SK-N-SH (cell line): ENCODE measurements at regions not wholly inside any gene's neighbourhood (a gene's known extent, or its start where the extent isn't known, plus 50 kb on each side); places are given as distances from the start of the nearest gene placed in this dataset.

ENCODE experiments used
- CTCF ChIA-PET: fragments of 300-600, 350-600 bp; formaldehyde crosslinking; extraction: SDS; loops from one replicate; lab custom pipeline; 2021; lab: Yijun Ruan, JAX
- POLR2A ChIA-PET: fragments of 350-600 bp; sonication (Branson Sonifier 250); formaldehyde crosslinking; extraction: SDS; loops from one replicate; lab custom pipeline; 2020; ENCODE audit warnings: antibody characterized with exemption, inconsistent platforms; lab: Yijun Ruan, JAX
- DNase-seq: peaks from one replicate; pipeline ENCODE4 v3.0.0; 2012
- H2AFZ ChIP-seq: fragments of 200-600 bp; sonication (generic); 2 replicates; pipeline ENCODE4 v1.8.1; 2016; ENCODE audit warnings: antibody characterized with exemption, mild to moderate bottlenecking, low read depth
- H3F3A ChIP-seq: fragments of 200-600 bp; sonication (generic); replicated peaks from 2 replicates; pipeline ENCODE3; 2016; ENCODE audit warnings: antibody characterized with exemption, mild to moderate bottlenecking; ENCODE audit not compliant: insufficient read depth
- H3K27ac ChIP-seq, 2 experiments: fragments of 200-500 bp in 1 of 2; fragments of 200-600 bp in 1 of 2; sonication (Bioruptor generic) in 1 of 2; sonication (generic), shearing (Covaris generic) in 1 of 2; 2 replicates each; pipeline versions ENCODE4 v1.5.1 to v1.6.1; 2014 to 2016; ENCODE audit warnings: low read depth in 2 of 2, inconsistent platforms in 1 of 2, low read length in 1 of 2, mild to moderate bottlenecking in 1 of 2, mixed read lengths in 1 of 2
- H3K27me3 ChIP-seq: fragments of 200-600 bp; sonication (generic), shearing (Covaris generic); 2 replicates; pipeline ENCODE4 v1.6.1; 2016; ENCODE audit warnings: mixed run types; ENCODE audit not compliant: insufficient read depth
- H3K36me3 ChIP-seq, 2 experiments: fragments of 200-500 bp in 1 of 2; fragments of 200-600 bp in 1 of 2; sonication (Bioruptor generic) in 1 of 2; sonication (generic) in 1 of 2; replicated peaks in 1 of 2; 2 replicates each; pipeline versions ENCODE3 to v1.5.1; 2014 to 2016; ENCODE audit warnings: low read length in 1 of 2, mild to moderate bottlenecking in 1 of 2; ENCODE audit not compliant: insufficient read depth in 2 of 2, control insufficient read depth in 1 of 2
- H3K4me1 ChIP-seq, 2 experiments: fragments of 200-500 bp in 1 of 2; fragments of 200-600 bp in 1 of 2; sonication (Bioruptor generic) in 1 of 2; sonication (generic), shearing (Covaris generic) in 1 of 2; 2 replicates each; pipeline versions ENCODE4 v1.5.1 to v1.6.1; 2014 to 2016; ENCODE audit warnings: low read depth in 1 of 2, low read length in 1 of 2, mixed run types in 1 of 2; ENCODE audit not compliant: insufficient read depth in 2 of 2, control insufficient read depth in 1 of 2
- H3K4me2 ChIP-seq: fragments of 200-600 bp; sonication (generic), shearing (Covaris generic); 2 replicates; pipeline ENCODE4 v1.6.1; 2017; ENCODE audit warnings: mixed run types
- H3K4me3 ChIP-seq, 2 experiments: fragments of 200-500 bp in 1 of 2; fragments of 200-600 bp in 1 of 2; sonication (Bioruptor generic) in 1 of 2; sonication (generic), shearing (Covaris generic) in 1 of 2; 2 replicates each; pipeline versions ENCODE4 v1.5.1 to v1.8.1; 2014 to 2016; ENCODE audit warnings: low read depth in 2 of 2, inconsistent platforms in 1 of 2, low read length in 1 of 2, mild to moderate bottlenecking in 1 of 2, mixed read lengths in 1 of 2, moderate library complexity in 1 of 2
- H3K79me2 ChIP-seq: fragments of 200-600 bp; sonication (generic); 2 replicates; pipeline ENCODE4 v1.8.1; 2017; ENCODE audit warnings: mild to moderate bottlenecking; ENCODE audit not compliant: insufficient read depth
- H3K9ac ChIP-seq: fragments of 200-600 bp; sonication (generic); 2 replicates; pipeline ENCODE4 v1.6.1; 2017; ENCODE audit warnings: mixed run types
- H3K9me2 ChIP-seq: fragments of 200-600 bp; sonication (generic); 2 replicates; pipeline ENCODE4 v1.6.1; 2017; ENCODE audit warnings: mixed run types
- H3K9me3 ChIP-seq: fragments of 200-600 bp; sonication (generic); 2 replicates; pipeline ENCODE4 v1.6.1; 2017; ENCODE audit warnings: mixed run types, mild to moderate bottlenecking, moderate library complexity
- H4K20me1 ChIP-seq: fragments of 200-600 bp; sonication (generic); 2 replicates; pipeline ENCODE4 v1.6.1; 2017; ENCODE audit warnings: mild to moderate bottlenecking, mixed run types; ENCODE audit not compliant: insufficient read depth
- ELF1 ChIP-seq: IDR thresholded peaks from 2 replicates; pipeline ENCODE4 v1.4.0; 2012
- EP300 ChIP-seq, 2 experiments: IDR thresholded peaks; 2 replicates each; pipeline versions ENCODE4 v1.4.0 to v1.6.1; 2012; ENCODE audit warnings: borderline replicate concordance in 1 of 2, low read depth in 1 of 2, low read length in 1 of 2
- EZH2phosphoT487 ChIP-seq: fragments of 200-600 bp; sonication (generic); IDR thresholded peaks from 2 replicates; pipeline ENCODE4 v1.6.1; 2017; ENCODE audit warnings: low read depth, mixed run types, mild to moderate bottlenecking, antibody characterized with exemption, moderate library complexity, borderline replicate concordance
- FOSL2 ChIP-seq: IDR thresholded peaks from 2 replicates; pipeline ENCODE4 v1.4.0; 2012; ENCODE audit warnings: low read depth, mild to moderate bottlenecking, moderate library complexity, borderline replicate concordance
- FOXJ3 ChIP-seq: sonication (generic); formaldehyde crosslinking; IDR thresholded peaks from 2 replicates; pipeline ENCODE4 v1.5.1; 2020; ENCODE audit warnings: mild to moderate bottlenecking, missing genetic modification reagents
- MXI1 ChIP-seq: IDR thresholded peaks from 2 replicates; pipeline ENCODE4 v1.6.1; 2012; ENCODE audit warnings: mild to moderate bottlenecking, low read depth, low read length, improper control_type of control experiment
- NFIC ChIP-seq: IDR thresholded peaks from 2 replicates; pipeline ENCODE4 v1.4.0; 2012; ENCODE audit warnings: borderline replicate concordance
- NRF1 ChIP-seq: IDR thresholded peaks from 2 replicates; pipeline ENCODE4 v1.6.1; 2012; ENCODE audit warnings: low read depth, mild to moderate bottlenecking, low read length
- PBX3 ChIP-seq: IDR thresholded peaks from 2 replicates; pipeline ENCODE4; 2012
- POLR2AphosphoS5 ChIP-seq: IDR thresholded peaks from 2 replicates; pipeline ENCODE4 v1.6.1; 2012; ENCODE audit warnings: low read depth, low read length
- RAD21 ChIP-seq: IDR thresholded peaks from 2 replicates; pipeline ENCODE4 v1.6.1; 2012; ENCODE audit warnings: mild to moderate bottlenecking, low read length
- RCOR1 ChIP-seq: fragments of 150-350 bp; IDR thresholded peaks from 2 replicates; pipeline ENCODE4 v1.6.1; 2017; ENCODE audit warnings: antibody characterized with exemption, low read length
- RFX5 ChIP-seq: IDR thresholded peaks from 2 replicates; pipeline ENCODE4 v1.6.1; 2012; ENCODE audit warnings: mild to moderate bottlenecking, improper control_type of control experiment, low read length
- SIN3A ChIP-seq: IDR thresholded peaks from 2 replicates; pipeline ENCODE4 v1.6.1; 2012; ENCODE audit warnings: low read depth, mild to moderate bottlenecking, low read length, moderate library complexity, borderline replicate concordance
- SMC3 ChIP-seq: IDR thresholded peaks from 2 replicates; pipeline ENCODE4 v1.6.1; 2012; ENCODE audit warnings: low read depth, low read length, improper control_type of control experiment
- TAF1 ChIP-seq: IDR thresholded peaks from 2 replicates; pipeline ENCODE4 v1.6.1; 2012; ENCODE audit warnings: low read depth, mild to moderate bottlenecking, low read length, moderate library complexity, borderline replicate concordance
- TCF12 ChIP-seq: IDR thresholded peaks from 2 replicates; pipeline ENCODE4 v1.4.0; 2012
- TEAD4 ChIP-seq: IDR thresholded peaks from 2 replicates; pipeline ENCODE4 v1.4.0; 2012; ENCODE audit warnings: mild to moderate bottlenecking, borderline replicate concordance; ENCODE audit not compliant: insufficient read depth
- USF1 ChIP-seq: IDR thresholded peaks from 2 replicates; pipeline ENCODE4 v1.4.0; 2012; ENCODE audit warnings: low read depth, borderline replicate concordance
- USF2 ChIP-seq: fragments of 150-350 bp; IDR thresholded peaks from 2 replicates; pipeline ENCODE4 v1.6.1; 2017; ENCODE audit warnings: antibody characterized with exemption, low read length, low read depth, borderline replicate concordance
- ZBTB33 ChIP-seq: IDR thresholded peaks from 2 replicates; pipeline ENCODE4 v1.4.0; 2012; ENCODE audit warnings: low read depth, borderline replicate concordance

GRCh38 chr6:95797054-95797453 lies 218.7 kb upstream of the FUT9 start (continued):
- TF ChIP-seq PBX3: no peak
- TF ChIP-seq, all 33 proteins: peak for 0

- no peaks in the 10 kb centered on the region for H3K9me2 ChIP-seq
- TF ChIP-seq MXI1: no peak
- TF ChIP-seq RFX5: no peak
- TF ChIP-seq NFIC: no peak
- TF ChIP-seq SMC3: no peak
- no peak for TF ChIP-seq RAD21
- no peak for TF ChIP-seq RCOR1
- no peak for TF ChIP-seq EP300 (IDR thresholded peaks at IDR 0.05; ENCODE audit: borderline replicate concordance in 1 of 2, low read depth in 1 of 2, low read length in 1 of 2)
- no peak for TF ChIP-seq ELF1
- TF ChIP-seq TEAD4: no peak
- no peak for TF ChIP-seq USF1
- POLR2A ChIA-PET: no interaction called here
- H3K79me2 ChIP-seq: no peaks in the 10 kb centered on the region
- no peaks in the 10 kb centered on the region for H4K20me1 ChIP-seq
- no peak overlapping the region for H3K4me3 ChIP-seq
- H3K27me3 ChIP-seq: no peaks in the 10 kb centered on the region
- no peak overlapping the region for H3K9ac ChIP-seq
- CTCF ChIA-PET: no interaction called here
- H3K4me1 ChIP-seq: no peaks in the 10 kb centered on the region
- no peak for DNase-seq
- no peak overlapping the region for H2AFZ ChIP-seq
- H3F3A ChIP-seq: no peaks in the 10 kb centered on the region
- no peaks in the 10 kb centered on the region for H3K9me3 ChIP-seq
- no peak overlapping the region for H3K27ac ChIP-seq
- H3K36me3 ChIP-seq: no peaks in the 10 kb centered on the region
- no peak overlapping the region for H3K4me2 ChIP-seq
Measured at GRCh38 chr6:95802978-95803377, 212.8 kb upstream of the FUT9 start.

- H3K27ac ChIP-seq: no peak overlapping the region
- H4K20me1 ChIP-seq: no peaks in the 10 kb centered on the region
- ChIA-PET POLR2A (no interaction called here), CTCF (interaction anchor here (0.7 kb wide), 1 partner anchor 32 kb away, joined by 3 read pairs; no protein-coding TSS in a partner anchor)
- H3K4me1 ChIP-seq: no peaks in the 10 kb centered on the region
- no peak for DNase-seq
- H3K9ac ChIP-seq: no peak overlapping the region
- H3K9me3 ChIP-seq: no peaks in the 10 kb centered on the region
- H3K4me2 ChIP-seq: no peak overlapping the region
- H3K9me2 ChIP-seq: no peaks in the 10 kb centered on the region
- H2AFZ ChIP-seq: no peak overlapping the region
- no peaks in the 10 kb centered on the region for H3K79me2 ChIP-seq
- no peaks in the 10 kb centered on the region for H3K36me3 ChIP-seq
- no peaks in the 10 kb centered on the region for H3F3A ChIP-seq
- no peaks in the 10 kb centered on the region for H3K27me3 ChIP-seq
- H3K4me3 ChIP-seq: no peak overlapping the region
- TF ChIP-seq PBX3 (no peak), MXI1 (no peak), EP300 (IDR thresholded peaks at IDR 0.05; ENCODE audit: borderline replicate concordance in 1 of 2, low read depth in 1 of 2, low read length in 1 of 2) (no peak), FOSL2 (no peak), EZH2phosphoT487 (no peak), POLR2AphosphoS5 (no peak), NRF1 (no peak), ZBTB33 (no peak), FOXJ3 (CRISPR knock-in tag) (no peak), SIN3A (no peak), NFIC (no peak), TCF12 (no peak), TAF1 (no peak), USF2 (no peak), USF1 (no peak)
Measured at GRCh38 chr6:95803889-95804288, 211.9 kb upstream of the FUT9 start.
